Fibroblast of lung (primary cell): ENCODE measurements at regions not wholly inside any gene's neighbourhood (a gene's known extent, or its start where the extent isn't known, plus 50 kb on each side); places are given as distances from the start of the nearest gene placed in this dataset.

Experiments used
- CTCF ChIP-seq, 2 donors: IDR thresholded peaks in 1 of 2; conservative IDR thresholded peaks in 1 of 2; 1 replicate in 1 of 2; 2 replicates in 1 of 2; pipeline ENCODE4 v1.5.1; 2011 to 2012; ENCODE audit warnings: low read length in 2 of 2, control low read depth in 1 of 2, inconsistent platforms in 1 of 2, low read depth in 1 of 2, mild to moderate bottlenecking in 1 of 2
- EZH2 ChIP-seq: IDR thresholded peaks from 2 replicates; pipeline ENCODE4 v1.5.1; 2012; ENCODE audit warnings: low read length, control low read depth, mild to moderate bottlenecking; ENCODE audit errors: missing control alignments

- TF ChIP-seq EZH2 (no peak), CTCF (conservative IDR thresholded peaks at IDR 0.05 in 1 of 2, IDR thresholded peaks at IDR 0.05 in 1 of 2; ENCODE audit: low read depth in 1 of 2, low read length in 2 of 2) (no peak)
These were observed 299.0 kb upstream of the GADL1 start for GRCh38 chr3:31193429-31193828.
